AG08396 (cell line): ENCODE measurements at regions not wholly inside any gene's neighbourhood (a gene's known extent, or its start where the extent isn't known, plus 50 kb on each side); places are given as distances from the start of the nearest gene placed in this dataset.

Experiments
- DNase-seq: peaks from one replicate; pipeline ENCODE4 v3.0.0; 2012; ENCODE audit warnings: low spot score, mixed read lengths

DNA sequence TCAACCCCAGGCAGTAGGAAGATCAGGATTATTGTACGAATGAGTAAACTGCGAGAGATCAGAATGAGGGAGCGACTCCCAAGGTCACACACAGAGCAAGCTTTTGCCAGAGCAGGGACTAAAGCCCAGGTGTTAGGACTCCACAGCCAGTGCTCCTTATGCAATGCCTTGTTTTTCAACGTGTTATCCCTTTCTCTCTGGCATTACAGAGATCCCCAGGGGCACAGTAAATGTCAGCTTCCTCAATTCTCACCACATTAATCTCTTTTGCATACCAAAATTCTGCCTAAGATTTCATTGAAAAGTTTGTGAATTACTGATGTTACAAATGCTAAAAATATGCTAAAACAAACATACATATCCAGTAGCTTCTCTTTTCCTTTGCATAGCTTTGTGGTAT is 68.1 kb upstream of the CES5A start:
- DNase-seq, result no peak

DNA sequence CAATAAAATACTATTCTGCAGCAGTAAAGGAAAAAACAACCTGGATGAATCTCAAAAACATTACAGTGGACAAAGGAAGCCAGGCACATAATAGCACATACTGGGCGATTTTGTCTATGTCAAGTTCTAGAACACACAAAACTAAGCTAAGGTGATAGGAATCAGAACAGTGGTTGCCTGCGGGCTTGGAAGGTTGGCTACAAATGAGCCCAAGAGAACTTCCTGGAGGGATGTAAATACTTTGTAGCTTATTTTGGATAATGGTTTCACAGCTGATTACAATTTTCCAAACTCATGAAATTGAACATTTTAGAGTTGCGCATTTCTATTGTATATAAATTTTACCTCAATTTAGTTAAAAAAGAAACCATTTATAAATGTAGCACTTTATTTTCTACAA is 67.6 kb upstream of the CES5A start:
- no peak for DNase-seq

DNA sequence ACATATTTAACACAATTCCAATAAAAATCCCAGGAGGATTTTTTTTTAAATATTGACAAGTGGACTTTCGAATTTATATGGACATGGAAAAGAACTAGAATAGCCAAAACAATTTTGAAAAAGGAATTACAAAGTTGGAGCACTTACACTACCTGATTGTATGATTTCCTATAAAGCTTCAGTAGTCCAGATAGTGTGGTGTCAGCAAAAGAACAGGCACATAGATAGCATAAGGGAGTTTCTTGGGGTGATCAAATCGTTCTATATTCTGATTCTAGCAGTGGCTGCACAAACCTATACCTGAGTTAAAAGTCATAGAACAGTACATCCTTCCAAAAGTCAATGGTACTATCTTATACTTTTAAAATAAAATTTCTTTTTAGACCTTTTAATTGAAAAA is 66.4 kb upstream of the CES5A start:
- DNase-seq, result no peak

DNA sequence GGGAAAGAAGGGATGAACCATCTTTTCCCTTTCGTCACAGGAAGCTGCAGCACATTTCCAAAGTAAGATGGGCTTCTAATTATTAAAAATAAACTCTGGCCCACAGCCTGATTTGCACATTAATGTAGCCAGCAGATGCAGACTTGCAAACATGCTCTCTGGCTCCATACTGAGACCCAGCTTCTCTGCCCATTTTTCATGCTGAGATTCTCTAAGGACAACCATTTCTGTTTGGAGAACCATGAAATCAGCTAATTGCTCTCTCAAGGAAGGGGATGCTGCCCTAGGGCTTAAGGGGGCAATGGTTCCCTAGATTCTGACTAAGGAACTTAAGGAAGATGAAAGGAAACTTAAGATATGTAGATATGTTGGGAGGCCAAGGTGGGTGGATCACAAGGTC is 63.0 kb upstream of the CES5A start:
- no peak for DNase-seq

DNA sequence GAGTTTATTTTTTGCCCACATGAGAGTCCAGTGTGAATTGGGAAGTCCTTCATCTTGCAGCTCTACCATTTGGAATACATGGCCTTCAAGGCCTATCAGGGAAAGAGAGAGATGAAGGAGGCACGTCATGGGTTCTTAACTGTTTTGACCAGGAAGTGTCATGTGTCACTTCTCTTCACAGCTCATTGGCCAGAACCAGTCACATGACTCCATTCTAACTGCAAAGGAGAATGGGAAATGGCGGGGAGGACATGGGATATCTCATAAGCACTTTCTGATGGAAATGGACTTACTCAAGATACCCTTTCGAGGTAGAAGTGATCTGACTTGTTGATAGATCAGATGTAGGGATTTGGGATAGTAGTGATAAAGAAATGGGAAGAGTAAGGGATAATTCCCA is 57.9 kb upstream of the CES5A start:
- no peak for DNase-seq

DNA sequence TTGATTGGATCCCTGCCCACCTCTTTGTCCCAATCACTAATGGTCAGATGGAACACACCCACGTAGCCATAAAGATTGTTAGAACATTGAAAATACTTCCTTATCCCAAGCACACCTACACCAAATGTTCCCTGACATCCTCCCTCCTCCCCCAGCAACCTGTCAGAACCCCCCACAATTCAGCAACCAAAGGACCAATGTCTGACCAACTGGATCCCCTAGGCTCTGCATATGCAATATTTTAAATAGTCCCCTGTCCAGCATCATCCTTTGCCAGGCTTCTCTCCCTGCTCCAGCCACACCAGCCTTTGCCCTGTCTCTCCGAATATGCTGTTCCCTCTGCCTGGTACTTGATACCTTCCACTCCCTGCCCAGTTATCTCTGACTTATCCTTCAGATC is 54.9 kb upstream of the CES5A start:
- DNase-seq, result no peak

DNA sequence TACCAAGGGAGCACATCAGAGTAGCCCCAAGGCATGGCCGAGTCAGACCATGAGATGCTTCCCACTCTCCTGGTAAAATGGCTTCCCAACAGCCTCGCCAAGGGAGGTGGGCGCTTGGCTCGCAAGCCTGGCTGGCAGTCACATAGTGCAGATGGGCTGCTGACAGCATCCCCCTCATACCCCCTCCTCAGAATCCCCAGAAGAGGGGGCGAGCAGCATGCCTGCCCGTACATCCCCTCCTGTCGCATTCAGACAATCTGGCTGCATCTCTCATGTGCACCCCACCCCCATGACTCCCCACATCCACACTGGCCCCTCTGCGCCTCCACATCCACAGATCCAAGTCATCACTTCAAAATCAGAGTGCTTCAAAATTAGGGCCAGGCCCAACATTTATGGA is 54.0 kb upstream of the CES5A start:
- DNase-seq, result no peak

DNA sequence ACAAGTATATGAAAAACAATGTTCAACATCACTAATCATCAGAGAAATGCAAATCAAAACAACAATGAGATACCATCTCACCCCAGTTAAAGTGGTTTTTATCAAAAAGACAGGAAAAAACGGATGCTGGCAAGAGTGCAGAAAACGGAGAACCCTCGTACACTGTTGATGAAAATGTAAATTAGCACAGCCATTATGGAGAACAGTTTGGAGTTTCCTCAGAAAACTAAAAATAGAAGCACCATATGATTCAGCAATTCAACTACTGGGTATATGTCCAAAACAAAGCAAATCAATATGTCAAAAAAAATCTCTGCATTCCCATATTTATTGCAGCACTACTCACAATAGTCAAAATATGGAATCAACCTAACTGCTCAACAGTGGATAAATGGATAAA is 50.1 kb upstream of the CES5A start:
- no peak for DNase-seq
